Medulla oblongata (tissue), 1 donor: ENCODE measurements at regions not wholly inside any gene's neighbourhood (a gene's known extent, or its start where the extent isn't known, plus 50 kb on each side); places are given as distances from the start of the nearest gene placed in this dataset.
"Not testable (repeated sequence)": the region's sequence is repeated elsewhere in the genome, so short reads cannot be mapped to it uniquely, and the experiment has no call there.

Experiments
- DNase-seq: peaks from one replicate; pipeline ENCODE4 v3.0.0-alpha.2; 2015; ENCODE audit errors: extremely low spot score

DNA sequence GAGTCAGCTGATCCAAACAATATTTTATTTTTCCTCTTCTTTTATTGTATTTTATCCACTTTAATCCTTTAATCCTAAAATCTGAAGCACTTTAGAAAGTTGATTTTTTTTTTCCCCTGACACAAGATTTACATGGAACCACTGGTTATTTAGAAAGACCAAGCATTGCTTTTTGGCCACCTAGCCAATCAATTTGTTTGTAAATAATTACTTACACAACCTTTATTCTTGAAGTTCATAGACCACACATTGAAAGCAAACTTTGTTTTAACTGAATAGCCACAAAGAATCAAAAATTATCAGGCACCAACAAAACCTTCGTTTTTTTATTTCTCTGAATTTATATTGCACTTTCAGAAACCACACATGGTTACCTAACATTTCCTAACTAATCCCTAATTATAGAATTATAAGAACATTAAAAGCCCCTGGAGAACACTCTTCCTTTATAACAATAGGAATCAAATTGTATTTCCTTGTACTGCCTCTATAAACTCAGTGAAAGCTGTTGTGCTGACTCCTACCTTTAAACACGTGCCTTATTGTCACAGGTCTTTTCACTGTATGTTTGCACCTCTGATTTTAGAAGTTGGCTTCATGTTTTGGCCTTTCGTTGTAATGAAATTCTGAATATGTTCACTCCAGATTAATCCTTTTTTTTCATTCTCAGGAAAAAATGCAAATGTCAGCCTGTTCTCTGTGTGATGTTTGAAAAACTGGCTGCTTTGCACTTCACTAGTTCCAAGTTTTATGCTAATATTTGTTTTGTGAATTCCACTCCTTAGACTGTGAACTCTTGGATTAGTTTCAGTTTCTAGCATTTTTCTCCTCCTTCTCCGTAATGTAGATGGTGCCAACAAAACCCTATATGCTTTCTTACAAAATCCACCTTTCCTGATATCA lies 1511.9 kb downstream of the REEP3 start:
- DNase-seq: no peak

DNA sequence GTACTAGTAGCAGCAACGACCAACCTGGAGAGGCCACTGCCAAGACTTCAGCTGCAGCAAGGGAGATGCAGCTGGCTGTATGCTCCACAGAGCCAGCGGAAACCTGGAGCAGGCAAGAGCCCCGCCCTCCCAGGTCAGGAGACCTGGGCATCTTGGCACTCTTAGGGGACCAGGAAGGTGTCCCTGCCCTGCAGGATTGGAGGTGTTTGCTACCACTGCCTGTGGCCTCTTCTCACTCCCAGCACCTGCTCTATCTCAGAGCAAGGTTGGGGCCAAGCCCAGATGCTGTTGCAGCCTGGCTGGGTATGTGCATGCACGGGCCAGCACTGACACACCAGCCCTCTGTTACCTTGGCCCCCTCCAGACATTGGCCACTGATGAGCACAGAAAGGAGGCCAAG lies 1512.8 kb downstream of the REEP3 start:
- no peak for DNase-seq

DNA sequence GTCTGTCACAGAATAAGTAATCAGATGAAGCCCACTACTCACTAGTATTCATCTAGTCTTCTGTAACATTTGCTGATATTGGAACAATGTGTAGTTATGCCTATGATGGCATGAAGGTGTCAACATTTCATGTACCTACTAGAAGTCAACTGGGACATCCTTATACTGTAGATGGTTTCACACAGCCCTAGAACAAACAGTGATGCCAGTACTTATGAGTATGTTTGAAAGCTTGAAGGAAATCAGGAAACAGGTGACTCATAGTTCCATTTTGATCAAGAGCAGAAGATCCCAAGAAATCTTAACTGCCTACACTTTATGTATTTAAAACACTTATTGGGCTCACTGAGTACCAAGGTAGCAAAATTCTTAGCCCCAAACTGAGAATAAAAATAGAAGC lies 1519.6 kb downstream of the REEP3 start:
- no peak for DNase-seq

- no peak for DNase-seq
These were observed 1520.1 kb downstream of the REEP3 start for GRCh38 chr10:65041307-65041706.

- no peak for DNase-seq
These were observed 1521.3 kb downstream of the REEP3 start for GRCh38 chr10:65042496-65042895.

GRCh38 chr10:65046831-65047230 lies 1525.6 kb downstream of the REEP3 start:
- DNase-seq: no peak

- not testable (repeated sequence) for DNase-seq
These were observed 1530.9 kb downstream of the REEP3 start for GRCh38 chr10:65052111-65052510.

DNA sequence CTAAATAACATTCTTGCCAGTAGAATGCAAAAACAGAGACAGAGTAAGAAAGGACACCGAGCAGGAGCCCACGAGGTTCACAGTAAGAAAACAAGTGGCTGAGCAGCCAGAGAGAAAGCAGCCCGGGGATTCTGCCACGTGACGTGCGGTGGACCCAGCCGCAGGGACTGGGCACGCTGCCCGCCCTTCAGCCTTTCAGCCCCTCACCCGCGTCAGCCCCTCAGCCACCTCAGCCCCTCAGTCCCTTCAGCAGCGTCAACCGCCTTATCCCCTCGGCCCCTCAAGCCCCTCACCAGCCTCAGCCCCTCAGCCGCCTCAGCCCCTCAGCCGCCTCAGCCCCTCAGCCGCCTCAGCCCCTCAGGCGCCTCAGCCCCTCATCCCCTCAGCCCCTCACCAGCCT lies 1532.2 kb downstream of the REEP3 start:
- not testable (repeated sequence) for DNase-seq

GRCh38 chr10:65053831-65054351 lies 1532.7 kb downstream of the REEP3 start:
- not testable (repeated sequence) for DNase-seq

GRCh38 chr10:65054701-65055100 lies 1533.5 kb downstream of the REEP3 start:
- not testable (repeated sequence) for DNase-seq

DNA sequence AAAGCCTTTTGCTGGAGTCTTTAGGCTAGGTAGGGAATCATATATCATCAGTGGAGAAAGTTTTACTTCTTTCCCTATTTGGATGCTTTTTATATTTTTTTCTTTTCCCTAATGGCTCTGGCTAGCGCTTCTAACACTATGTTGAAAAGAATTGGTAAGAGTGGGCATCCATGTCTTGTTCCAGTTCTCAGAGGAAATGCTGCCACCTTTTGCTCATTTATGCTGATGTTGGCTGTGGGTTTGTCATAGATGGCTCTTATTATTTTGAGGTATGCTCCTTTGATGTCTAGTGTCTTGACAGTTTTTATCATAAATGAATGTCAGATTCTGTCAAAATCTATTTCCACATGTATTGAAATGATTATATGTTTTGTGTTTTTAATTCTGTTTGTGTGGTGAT lies 1544.1 kb downstream of the REEP3 start:
- DNase-seq: no peak

DNA sequence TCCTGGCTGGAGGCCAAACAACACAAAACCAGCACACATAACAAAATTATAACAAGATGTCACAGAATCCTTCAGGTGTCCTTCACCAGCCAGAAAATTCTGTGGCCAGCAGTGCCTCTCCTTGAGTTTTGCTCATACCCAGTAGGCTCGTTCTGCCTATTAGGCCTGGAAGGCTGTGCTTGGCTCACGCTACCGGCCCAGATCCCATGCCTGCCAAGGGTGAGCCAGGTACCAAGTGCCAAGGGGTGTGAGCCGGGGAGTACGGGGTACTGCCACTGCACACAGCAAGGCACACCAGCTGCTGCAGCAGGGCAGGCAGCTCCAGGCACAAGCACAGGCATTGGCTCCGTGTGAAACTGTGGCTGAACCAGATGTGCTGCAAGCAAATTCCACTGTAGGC lies 1562.0 kb downstream of the REEP3 start:
- no peak for DNase-seq

DNA sequence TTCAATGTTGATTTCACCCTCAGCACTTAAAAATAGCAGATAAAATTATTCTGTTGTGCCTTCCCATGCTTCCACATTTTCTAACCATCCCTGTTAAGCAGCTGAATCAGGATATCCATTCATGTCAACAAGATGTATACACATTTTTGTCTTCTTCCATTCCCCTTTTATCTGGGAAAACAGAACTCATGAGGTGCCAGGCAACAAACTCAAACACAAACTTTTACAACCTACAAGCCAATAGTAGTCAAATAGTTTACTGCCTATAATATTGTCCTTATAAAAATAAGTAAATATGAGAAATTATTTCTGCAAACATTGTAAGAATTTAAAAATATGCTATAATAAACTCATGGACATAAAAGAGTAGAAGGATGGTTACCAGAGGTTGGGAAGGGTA lies 1569.8 kb downstream of the REEP3 start:
- no peak for DNase-seq

DNA sequence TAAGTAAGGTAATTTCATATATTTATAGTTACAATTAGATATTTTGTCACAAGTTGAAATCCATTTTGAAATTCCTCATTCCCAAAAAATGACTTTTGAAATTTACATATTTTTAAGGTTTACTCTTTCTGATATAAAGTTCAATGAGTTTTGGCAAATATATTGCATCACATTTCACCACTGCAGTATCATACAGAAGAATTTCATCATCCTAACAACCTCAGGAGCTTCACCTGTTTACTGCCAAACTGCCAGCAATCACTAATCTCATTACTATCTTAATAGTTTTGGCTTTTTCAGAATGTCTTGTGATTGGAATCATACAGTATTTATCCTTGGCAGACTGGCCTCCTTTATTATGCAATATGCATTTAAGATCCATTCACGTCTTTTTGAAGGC lies 1578.9 kb downstream of the REEP3 start:
- DNase-seq: no peak

DNA sequence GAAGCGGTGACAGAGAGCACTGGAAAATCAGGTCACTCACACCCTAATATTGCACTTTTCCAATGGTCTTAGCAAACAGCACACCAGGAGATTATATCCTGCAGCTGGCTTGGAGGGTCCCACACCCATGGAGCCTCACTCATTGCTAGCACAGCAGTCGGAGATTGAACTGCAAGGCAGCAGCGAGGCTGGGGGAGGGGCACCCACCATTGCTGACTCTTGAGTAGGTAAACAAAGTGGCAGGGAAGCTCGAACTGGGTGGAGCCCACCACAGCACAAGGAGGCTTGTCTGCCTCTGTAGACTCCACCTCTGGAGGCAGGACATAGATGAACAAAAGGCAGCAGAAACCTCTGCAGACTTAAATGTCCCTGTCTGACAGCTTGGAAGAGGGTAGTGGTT lies 1579.7 kb downstream of the REEP3 start:
- not testable (repeated sequence) for DNase-seq

- no peak for DNase-seq
These were observed 1588.8 kb downstream of the REEP3 start for GRCh38 chr10:65110009-65110408.

DNA sequence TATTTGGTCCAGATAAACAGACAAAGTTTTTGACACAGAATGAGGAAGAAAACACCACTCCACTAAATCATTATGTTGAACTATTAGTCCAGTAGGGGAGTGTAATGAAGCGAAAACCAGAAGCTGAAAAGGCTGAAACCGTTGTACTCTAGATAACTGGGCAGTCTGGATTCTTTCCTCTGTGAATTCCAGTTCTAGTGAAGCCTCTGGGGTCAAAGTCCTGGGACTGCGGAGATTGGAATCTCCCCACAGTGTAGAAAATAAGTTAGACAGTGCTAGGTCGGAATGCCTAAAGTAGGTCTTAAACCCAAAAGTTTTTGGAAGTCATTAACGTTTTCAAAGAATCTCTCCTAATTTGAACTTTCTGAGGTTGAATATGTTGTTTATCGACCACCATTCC lies 1589.9 kb downstream of the REEP3 start:
- not testable (repeated sequence) for DNase-seq

DNA sequence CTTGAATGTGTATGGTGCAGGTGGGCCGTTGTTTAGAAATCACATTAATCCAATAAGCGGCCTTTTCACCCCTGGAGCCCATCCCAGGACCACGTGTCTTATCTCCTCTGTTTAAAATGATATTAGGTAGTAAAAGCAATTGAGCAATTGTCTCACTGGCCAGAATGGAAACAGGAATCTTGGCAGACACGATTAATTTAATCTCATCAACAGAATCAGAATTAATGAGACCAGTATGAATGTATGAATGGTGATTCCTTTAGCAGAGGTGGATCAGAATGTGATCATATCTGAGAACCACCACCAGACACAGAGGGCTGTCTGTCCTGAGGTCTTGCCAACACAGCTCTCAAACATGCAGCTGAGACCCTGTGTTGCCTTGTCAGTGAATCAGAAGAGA lies 1591.4 kb downstream of the REEP3 start:
- no peak for DNase-seq

GRCh38 chr10:65123120-65123519 lies 1601.9 kb downstream of the REEP3 start:
- no peak for DNase-seq

GRCh38 chr10:65125212-65125611 lies 1604.0 kb downstream of the REEP3 start:
- no peak for DNase-seq

- DNase-seq: no peak
These were observed 1605.1 kb downstream of the REEP3 start for GRCh38 chr10:65126288-65126687.

- no peak for DNase-seq
These were observed 1607.1 kb downstream of the REEP3 start for GRCh38 chr10:65128277-65128676.

DNA sequence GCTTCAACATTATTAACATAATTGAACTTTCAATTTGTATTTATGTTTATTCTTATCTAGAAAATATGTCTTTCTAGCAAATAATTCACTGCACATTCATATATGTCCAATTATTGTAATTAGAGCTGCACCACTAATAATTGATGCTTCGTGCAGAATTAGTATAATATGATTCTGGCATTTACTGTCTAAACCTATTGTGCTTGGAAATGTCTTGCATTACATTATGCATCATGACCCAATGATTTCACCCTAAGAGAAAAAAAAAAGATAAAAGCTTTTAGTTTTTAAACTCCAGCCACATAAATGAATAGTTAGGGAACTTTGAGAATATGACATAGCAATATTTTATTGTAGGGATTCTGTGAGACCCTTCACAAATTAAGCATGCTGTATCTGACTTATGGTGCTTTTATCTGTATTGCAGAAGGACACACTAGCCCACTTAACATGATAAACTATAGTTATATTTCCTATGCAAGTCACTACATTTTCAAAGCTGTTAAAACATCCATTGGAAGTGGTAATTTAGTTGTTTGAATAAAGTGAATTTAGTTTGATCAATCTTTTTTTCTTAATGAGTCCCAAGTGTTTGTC lies 1609.1 kb downstream of the REEP3 start:
- DNase-seq: no peak
